CD4-positive, alpha-beta T cell (primary cell): ENCODE measurements at regions not wholly inside any gene's neighbourhood (a gene's known extent, or its start where the extent isn't known, plus 50 kb on each side); places are given as distances from the start of the nearest gene placed in this dataset.

ENCODE experiments used
- ATAC-seq: fragments of 200-7000 bp; cut with Tn5 transposase; one replicate; pipeline ENCODE4 v1.10.0; 2022; ENCODE audit warnings: mild to moderate bottlenecking; ENCODE audit not compliant: poor library complexity
- CTCF ChIA-PET: fragments of 350-600 bp; sonication (Branson Sonifier 250); formaldehyde crosslinking; loops from one replicate; lab custom pipeline; 2021; ENCODE audit warnings: antibody characterized with exemption, inconsistent platforms; lab: Charles Lee
- POLR2A ChIA-PET: fragments of 350-600 bp; sonication (Branson Sonifier 250); formaldehyde crosslinking; loops from one replicate; lab custom pipeline; 2021; ENCODE audit warnings: antibody characterized with exemption, inconsistent platforms; lab: Charles Lee
- DNase-seq, 14 experiments: peaks; one replicate each; pipeline ENCODE4 v3.0.0-alpha.2; 2013 to 2020; ENCODE audit warnings: mixed read lengths in 2 of 14
- H3K27ac ChIP-seq, 2 donors: one replicate each; pipeline versions ENCODE4 v1.5.1 to v1.7.0; 2013; ENCODE audit warnings: low read length in 2 of 2, low read depth in 1 of 2, mild to moderate bottlenecking in 1 of 2
- H3K27me3 ChIP-seq, 2 experiments: 1 replicate in 1 of 2; 2 replicates in 1 of 2; pipeline versions ENCODE4 v1.6.1 to v1.7.0; 2013; ENCODE audit warnings: low read length in 2 of 2, control low read depth in 1 of 2, mild to moderate bottlenecking in 1 of 2, moderate library complexity in 1 of 2; ENCODE audit not compliant: insufficient read depth in 2 of 2, control insufficient read depth in 1 of 2
- H3K36me3 ChIP-seq: one replicate; pipeline ENCODE4 v1.6.1; 2013; ENCODE audit warnings: low read length, control low read depth; ENCODE audit not compliant: insufficient read depth
- H3K4me1 ChIP-seq: one replicate; pipeline ENCODE4 v1.6.1; 2013; ENCODE audit warnings: low read length, control low read depth; ENCODE audit not compliant: insufficient read depth
- H3K4me3 ChIP-seq: one replicate; pipeline ENCODE4 v1.5.1; 2013; ENCODE audit warnings: mild to moderate bottlenecking, low read length, moderate library complexity
- H3K9me3 ChIP-seq, 2 experiments: 1 replicate in 1 of 2; 2 replicates in 1 of 2; pipeline versions ENCODE4 v1.6.1 to v1.7.0; 2013; ENCODE audit warnings: low read length in 2 of 2, mild to moderate bottlenecking in 2 of 2, control low read depth in 1 of 2, moderate library complexity in 1 of 2; ENCODE audit not compliant: control insufficient read depth in 1 of 2, insufficient read depth in 1 of 2
- H3K27ac Mint-ChIP-seq: one replicate; pipeline ENCODE4 v1.8.0; 2020; ENCODE audit warnings: mixed read lengths
- H3K27me3 Mint-ChIP-seq: one replicate; pipeline ENCODE4 v1.8.0; 2021; ENCODE audit warnings: mixed read lengths
- H3K36me3 Mint-ChIP-seq: one replicate; pipeline ENCODE4 v1.8.0; 2021; ENCODE audit warnings: low read depth, mixed read lengths
- H3K4me1 Mint-ChIP-seq: one replicate; pipeline ENCODE4 v1.8.0; 2021; ENCODE audit warnings: low read depth, mixed read lengths
- H3K4me3 Mint-ChIP-seq: one replicate; pipeline ENCODE4 v1.8.0; 2020; ENCODE audit warnings: mild to moderate bottlenecking, mixed read lengths
- H3K9me3 Mint-ChIP-seq: one replicate; pipeline ENCODE4 v1.8.0; 2020; ENCODE audit warnings: mixed read lengths
- CTCF ChIP-seq: fragments of 200-600 bp; IDR thresholded peaks from one replicate; pipeline ENCODE4 v1.8.0; 2022; ENCODE audit warnings: antibody characterized with exemption, mild to moderate bottlenecking
- intact Hi-C, 2 experiments: fragments of 100-400 bp; cut with DNase I in 1 of 2; cut with micrococcal nuclease in 1 of 2; formaldehyde crosslinking; loops; one replicate each; pipeline versions ENCODE4 v1.15.1 to v1.9.0; 2023 to 2025; cut with DNase I, micrococcal nuclease

GRCh38 chr7:84336303-84336702 lies 141.7 kb upstream of the SEMA3A start:
- H3K9me3 Mint-ChIP-seq: no peaks in the 10 kb centered on the region
- no peak overlapping the region for H3K4me3 Mint-ChIP-seq
- no peak for ATAC-seq
- no peaks in the 10 kb centered on the region for H3K36me3 ChIP-seq
- H3K9me3 ChIP-seq: no peaks in the 10 kb centered on the region
- no peak for TF ChIP-seq CTCF
- no peak overlapping the region for H3K27ac ChIP-seq
- no peaks in the 10 kb centered on the region for H3K4me1 Mint-ChIP-seq
- H3K27ac Mint-ChIP-seq: no peak overlapping the region
- H3K27me3 ChIP-seq: no peaks in the 10 kb centered on the region
- H3K4me1 ChIP-seq: no peaks in the 10 kb centered on the region
- intact Hi-C loops: no loop called here
- ChIA-PET POLR2A (no interaction called here), CTCF (no interaction called here)
- H3K4me3 ChIP-seq: no peak overlapping the region
- H3K36me3 Mint-ChIP-seq: no peaks in the 10 kb centered on the region
- no peak for DNase-seq
- H3K27me3 Mint-ChIP-seq: no peaks in the 10 kb centered on the region

GRCh38 chr7:84331616-84332015 lies 137.0 kb upstream of the SEMA3A start:
- no peaks in the 10 kb centered on the region for H3K9me3 ChIP-seq
- no peak for TF ChIP-seq CTCF
- H3K4me1 ChIP-seq: no peaks in the 10 kb centered on the region
- no peak overlapping the region for H3K4me3 ChIP-seq
- H3K27me3 ChIP-seq: no peaks in the 10 kb centered on the region
- Mint-ChIP-seq H3K36me3 (no peaks in the 10 kb centered on the region), H3K9me3 (no peaks in the 10 kb centered on the region), H3K27ac (no peak overlapping the region), H3K4me1 (no peaks in the 10 kb centered on the region), H3K27me3 (no peaks in the 10 kb centered on the region), H3K4me3 (no peak overlapping the region)
- no peaks in the 10 kb centered on the region for H3K36me3 ChIP-seq
- H3K27ac ChIP-seq: no peak overlapping the region
- CTCF ChIA-PET: no interaction called here
- intact Hi-C loops: no loop called here
- no peak for ATAC-seq
- no peak for DNase-seq
- POLR2A ChIA-PET: no interaction called here

GRCh38 chr7:84328571-84328970 lies 134.0 kb upstream of the SEMA3A start:
- no peaks in the 10 kb centered on the region for H3K9me3 ChIP-seq
- no peak for DNase-seq
- ATAC-seq: no peak
- H3K4me1 ChIP-seq: no peaks in the 10 kb centered on the region
- ChIA-PET CTCF (no interaction called here), POLR2A (no interaction called here)
- Mint-ChIP-seq H3K27ac (no peak overlapping the region), H3K4me3 (no peak overlapping the region), H3K27me3 (no peaks in the 10 kb centered on the region), H3K36me3 (no peaks in the 10 kb centered on the region), H3K4me1 (no peaks in the 10 kb centered on the region), H3K9me3 (no peaks in the 10 kb centered on the region)
- H3K4me3 ChIP-seq: no peak overlapping the region
- H3K27ac ChIP-seq: no peak overlapping the region
- intact Hi-C loops: no loop called here
- no peaks in the 10 kb centered on the region for H3K36me3 ChIP-seq
- no peaks in the 10 kb centered on the region for H3K27me3 ChIP-seq
- TF ChIP-seq CTCF: no peak
